ENCODE measurements at regions not wholly inside any gene's neighbourhood (a gene's known extent, or its start where the extent isn't known, plus 50 kb on each side); places are given as distances from the start of the nearest gene placed in this dataset.

DNA sequence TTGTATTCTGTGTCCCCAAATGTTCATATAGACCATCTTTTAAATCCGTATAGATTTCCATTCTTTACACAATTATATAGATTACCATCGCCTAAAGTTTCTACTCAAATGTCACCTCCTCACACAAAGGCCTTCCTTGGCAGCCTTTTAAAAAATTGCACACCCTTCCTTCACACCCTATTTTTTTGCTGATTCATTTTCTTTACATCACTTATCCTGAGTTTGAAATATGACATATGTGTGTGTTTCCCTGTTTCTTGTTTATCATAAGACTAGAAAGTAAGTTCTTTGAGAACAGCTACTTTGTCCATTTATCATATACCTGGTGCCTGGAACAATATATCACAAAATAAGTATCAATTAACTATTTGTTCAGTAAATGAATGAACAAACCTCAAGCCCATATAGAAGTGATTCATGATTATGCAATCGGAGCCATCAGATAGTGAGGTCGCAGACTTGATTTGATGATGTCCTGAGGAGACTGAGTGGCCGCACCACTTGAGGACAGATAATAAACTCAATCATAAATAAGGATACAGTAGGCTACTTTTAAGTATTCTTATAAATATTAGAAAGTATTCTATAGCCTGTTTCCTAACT lies 327.4 kb upstream of the ZC3H12C start:
- Histone ChIP-seq H3K4me3 (no peak overlapping the region), H3K27me3 (replicated peaks in 1 of 7) (no peaks in the 10 kb centered on the region), H3K36me3 (no peaks in the 10 kb centered on the region), H3K27ac (no peak overlapping the region), H3K9me3 (peaks cover 0 to 5% (median 0%) of the 10 kb centered on the region in 8 donors), H3K4me1 (no peaks in the 10 kb centered on the region)
- intact Hi-C loops (cut with DNase I; ENCODE audit: low total_unique reads), result no loop called here
- DNase-seq, result no peak
- 87 to 94% (median 93%) methylated on average over 5 of the region's 5 CpGs for WGBS, 5 donors
- TF ChIP-seq, protein P1, sequence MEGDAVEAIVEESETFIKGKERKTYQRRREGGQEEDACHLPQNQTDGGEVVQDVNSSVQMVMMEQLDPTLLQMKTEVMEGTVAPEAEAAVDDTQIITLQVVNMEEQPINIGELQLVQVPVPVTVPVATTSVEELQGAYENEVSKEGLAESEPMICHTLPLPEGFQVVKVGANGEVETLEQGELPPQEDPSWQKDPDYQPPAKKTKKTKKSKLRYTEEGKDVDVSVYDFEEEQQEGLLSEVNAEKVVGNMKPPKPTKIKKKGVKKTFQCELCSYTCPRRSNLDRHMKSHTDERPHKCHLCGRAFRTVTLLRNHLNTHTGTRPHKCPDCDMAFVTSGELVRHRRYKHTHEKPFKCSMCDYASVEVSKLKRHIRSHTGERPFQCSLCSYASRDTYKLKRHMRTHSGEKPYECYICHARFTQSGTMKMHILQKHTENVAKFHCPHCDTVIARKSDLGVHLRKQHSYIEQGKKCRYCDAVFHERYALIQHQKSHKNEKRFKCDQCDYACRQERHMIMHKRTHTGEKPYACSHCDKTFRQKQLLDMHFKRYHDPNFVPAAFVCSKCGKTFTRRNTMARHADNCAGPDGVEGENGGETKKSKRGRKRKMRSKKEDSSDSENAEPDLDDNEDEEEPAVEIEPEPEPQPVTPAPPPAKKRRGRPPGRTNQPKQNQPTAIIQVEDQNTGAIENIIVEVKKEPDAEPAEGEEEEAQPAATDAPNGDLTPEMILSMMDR (IDR thresholded peaks at IDR 0.05 in 8 of 11, conservative IDR thresholded peaks at IDR 0.05 in 3 of 11), result no peak
- TF ChIP-seq POLR2AphosphoS5 (IDR thresholded peaks at IDR 0.05) (no peak), POLR2A (IDR thresholded peaks at IDR 0.05) (no peak)

DNA sequence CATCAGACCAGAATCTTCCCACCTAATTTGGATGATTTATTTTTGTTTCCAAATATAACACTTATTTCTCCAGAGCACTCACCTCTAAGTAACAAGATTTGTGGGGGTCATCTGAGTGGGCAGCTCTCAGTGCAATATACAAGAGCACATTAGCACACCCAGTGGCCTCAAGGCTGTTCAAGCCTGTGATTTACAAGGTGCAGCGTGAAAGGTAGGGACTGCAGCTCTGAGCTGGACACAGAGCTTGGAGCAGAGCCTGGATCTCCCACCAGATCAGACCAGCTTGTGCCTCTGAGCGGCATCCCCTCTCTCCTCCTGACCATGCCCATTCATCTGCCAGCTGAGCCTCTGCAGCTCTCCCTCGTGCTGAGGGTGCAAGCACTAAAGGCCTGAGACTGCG lies 323.3 kb upstream of the ZC3H12C start:
- Histone ChIP-seq H3K27ac (no peak overlapping the region), H3K9me3 (no peaks in the 10 kb centered on the region), H3K4me1 (no peaks in the 10 kb centered on the region), H3K36me3 (no peaks in the 10 kb centered on the region), H3K4me3 (no peak overlapping the region), H3K27me3 (replicated peaks in 1 of 7) (no peaks in the 10 kb centered on the region)
- TF ChIP-seq POLR2A (IDR thresholded peaks at IDR 0.05) (no peak), POLR2AphosphoS5 (IDR thresholded peaks at IDR 0.05) (no peak)
- TF ChIP-seq, protein P1 (IDR thresholded peaks at IDR 0.05 in 8 of 11, conservative IDR thresholded peaks at IDR 0.05 in 3 of 11), result no peak
- 81 to 97% (median 85%) methylated on average over 4 of the region's 4 CpGs for WGBS, 5 donors
- no peak for DNase-seq
- intact Hi-C loops (cut with DNase I; ENCODE audit: low total_unique reads), result no loop called here

DNA sequence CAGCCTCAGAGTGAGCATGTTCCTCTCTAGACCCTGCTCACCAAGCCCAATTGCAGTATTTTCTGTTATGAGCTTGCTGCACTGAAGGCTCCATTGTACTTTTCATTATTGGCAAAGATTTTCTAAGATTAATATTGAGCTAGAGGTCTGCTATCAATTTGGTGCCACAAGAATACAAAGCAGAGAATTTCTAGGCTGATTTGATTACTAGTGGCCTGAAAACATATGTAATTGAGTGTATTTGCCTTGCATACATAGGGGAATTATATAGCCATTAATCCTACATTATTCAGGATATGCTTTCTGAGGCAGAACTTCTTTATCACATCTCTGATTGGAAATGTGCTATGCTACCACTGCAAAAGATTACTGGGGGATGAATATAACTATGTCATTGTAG lies 322.9 kb upstream of the ZC3H12C start:
- no peak overlapping the region for H3K27ac ChIP-seq
- TF ChIP-seq POLR2A (IDR thresholded peaks at IDR 0.05) (no peak), POLR2AphosphoS5 (IDR thresholded peaks at IDR 0.05) (no peak)
- TF ChIP-seq, protein P1 (IDR thresholded peaks at IDR 0.05 in 8 of 11, conservative IDR thresholded peaks at IDR 0.05 in 3 of 11), result no peak
- no peaks in the 10 kb centered on the region for H3K9me3 ChIP-seq
- intact Hi-C loops (cut with DNase I; ENCODE audit: low total_unique reads), result no loop called here
- H3K36me3 ChIP-seq, result no peaks in the 10 kb centered on the region
- H3K4me3 ChIP-seq, result no peak overlapping the region
- H3K4me1 ChIP-seq, result no peaks in the 10 kb centered on the region
- no peak for DNase-seq
- no peaks in the 10 kb centered on the region for H3K27me3 ChIP-seq (replicated peaks in 1 of 7)

DNA sequence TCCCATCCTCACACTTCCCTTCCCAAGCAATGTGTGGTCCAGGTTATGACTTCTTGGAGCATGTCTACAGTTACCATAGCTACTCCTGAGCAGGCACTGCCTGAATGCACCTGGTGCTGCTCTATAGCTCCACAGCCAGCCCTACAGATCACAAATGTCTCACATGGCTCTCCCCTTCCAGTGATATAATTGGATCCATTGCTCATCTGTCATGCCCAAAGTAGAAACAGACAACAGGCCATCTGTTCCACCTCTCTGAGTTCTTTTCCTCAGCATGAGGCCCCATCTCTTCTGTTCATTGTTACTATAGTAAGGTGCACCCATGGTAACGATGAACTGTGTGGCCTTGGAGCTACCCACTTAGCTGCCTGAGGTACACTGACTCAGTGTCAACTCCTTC lies 320.3 kb upstream of the ZC3H12C start:
- Histone ChIP-seq H3K27ac (no peak overlapping the region), H3K27me3 (replicated peaks in 1 of 7) (no peaks in the 10 kb centered on the region), H3K4me3 (no peak overlapping the region), H3K36me3 (no peaks in the 10 kb centered on the region), H3K9me3 (no peaks in the 10 kb centered on the region), H3K4me1 (no peaks in the 10 kb centered on the region)
- 68 to 83% (median 79%) methylated on average over 1 of the region's 1 CpG for WGBS, 5 donors
- DNase-seq, result no peak
- intact Hi-C loops (cut with DNase I; ENCODE audit: low total_unique reads), result no loop called here
- TF ChIP-seq POLR2A (IDR thresholded peaks at IDR 0.05), result no peak
- no peak for TF ChIP-seq POLR2AphosphoS5 (IDR thresholded peaks at IDR 0.05)
- TF ChIP-seq, protein P1 (IDR thresholded peaks at IDR 0.05 in 8 of 11, conservative IDR thresholded peaks at IDR 0.05 in 3 of 11), result no peak

Data from spleen (tissue), 11 donors.